ENCODE measurements at regions not wholly inside any gene's neighbourhood (a gene's known extent, or its start where the extent isn't known, plus 50 kb on each side); places are given as distances from the start of the nearest gene placed in this dataset.

GRCh38 chr3:164174059-164174458 lies 904.2 kb downstream of the SI start:
- WGBS, 2 donors, result 75 to 86% methylated on average over 1 of the region's 1 CpG
- H3K36me3 ChIP-seq (replicated peaks in 1 of 2; ENCODE audit: insufficient read depth in 1 of 2, low read depth in 2 of 2), result no peaks in the 10 kb centered on the region
- H3K4me3 ChIP-seq, result no peak overlapping the region
- H3K9me3 ChIP-seq, result no peaks in the 10 kb centered on the region
- no peaks in the 10 kb centered on the region for H3K4me1 ChIP-seq
- H3K27me3 ChIP-seq, result no peaks in the 10 kb centered on the region
- intact Hi-C loops (cut with DNase I), result no loop called here
- H3K27ac ChIP-seq, result no peak overlapping the region
- TF ChIP-seq CTCF (IDR thresholded peaks at IDR 0.05), result no peak
- TF ChIP-seq POLR2A (IDR thresholded peaks at IDR 0.05), result no peak
- DNase-seq, result no peak
- no peak for ATAC-seq

- WGBS, 2 donors, result 78 to 84% methylated on average over 1 of the region's 1 CpG
- ATAC-seq, result no peak
- intact Hi-C loops (cut with DNase I), result no loop called here
Measured at GRCh38 chr3:164155400-164155799, 922.9 kb downstream of the SI start.

GRCh38 chr3:164144824-164145223 lies 933.5 kb downstream of the SI start:
- ATAC-seq, result no peak
- no peak overlapping the region for H3K4me3 ChIP-seq
- intact Hi-C loops (cut with DNase I), result no loop called here
- TF ChIP-seq POLR2A (IDR thresholded peaks at IDR 0.05) (no peak), CTCF (IDR thresholded peaks at IDR 0.05) (no peak)
- 54 to 59% methylated on average over 2 of the region's 2 CpGs for WGBS, 2 donors
- H3K36me3 ChIP-seq (replicated peaks in 1 of 2; ENCODE audit: insufficient read depth in 1 of 2, low read depth in 2 of 2), result no peaks in the 10 kb centered on the region
- no peaks in the 10 kb centered on the region for H3K27me3 ChIP-seq
- no peaks in the 10 kb centered on the region for H3K4me1 ChIP-seq
- no peak for DNase-seq
- peaks cover 0 to 6% (median 0%) of the 10 kb centered on the region in 3 donors for H3K9me3 ChIP-seq
- H3K27ac ChIP-seq, result no peak overlapping the region

More at GRCh38 chr3:164155400-164155799, 922.9 kb downstream of the SI start:
- no peaks in the 10 kb centered on the region for H3K36me3 ChIP-seq (replicated peaks in 1 of 2; ENCODE audit: insufficient read depth in 1 of 2, low read depth in 2 of 2)
- H3K27me3 ChIP-seq, result no peaks in the 10 kb centered on the region
- no peak overlapping the region for H3K27ac ChIP-seq
- no peak overlapping the region for H3K4me3 ChIP-seq
- DNase-seq, result no peak
- no peaks in the 10 kb centered on the region for H3K4me1 ChIP-seq
- TF ChIP-seq CTCF (IDR thresholded peaks at IDR 0.05) (no peak), POLR2A (IDR thresholded peaks at IDR 0.05) (no peak)
- no peaks in the 10 kb centered on the region for H3K9me3 ChIP-seq

- Histone ChIP-seq H3K27ac (no peak overlapping the region), H3K36me3 (replicated peaks in 1 of 2; ENCODE audit: insufficient read depth in 1 of 2, low read depth in 2 of 2) (no peaks in the 10 kb centered on the region), H3K4me3 (no peak overlapping the region), H3K27me3 (no peaks in the 10 kb centered on the region), H3K9me3 (no peaks in the 10 kb centered on the region), H3K4me1 (no peaks in the 10 kb centered on the region)
- no peak for DNase-seq
- WGBS, 2 donors, result 74 to 83% methylated on average over 1 of the region's 1 CpG
- ATAC-seq, result no peak
- intact Hi-C loops (cut with DNase I), result no loop called here
- TF ChIP-seq POLR2A (IDR thresholded peaks at IDR 0.05), result no peak
- no peak for TF ChIP-seq CTCF (IDR thresholded peaks at IDR 0.05)
Measured at GRCh38 chr3:164132878-164133277, 945.4 kb downstream of the SI start.
